PC-9 (cell line): ENCODE measurements at regions not wholly inside any gene's neighbourhood (a gene's known extent, or its start where the extent isn't known, plus 50 kb on each side); places are given as distances from the start of the nearest gene placed in this dataset.
A peak's percentile ranks its signal among the peaks of the same experiment; 100 is the strongest.

Experiments
- BruUV-seq: library from RNA; stranded (reverse); fragments of 400-500 nt; replicated peaks from 2 replicates; lab custom pipeline; 2021; lab: Mats Ljungman, UMichigan
- CTCF ChIA-PET: fragments of 300-600 bp; sonication (Branson Sonifier 250); formaldehyde crosslinking; loops from one replicate; lab custom pipeline; 2022; ENCODE audit warnings: antibody characterized with exemption; lab: Charles Lee
- POLR2A ChIA-PET: fragments of 300-600 bp; sonication (Branson Sonifier 250); formaldehyde crosslinking; loops from one replicate; lab custom pipeline; 2022; ENCODE audit warnings: antibody characterized with exemption; ENCODE audit not compliant: unreplicated experiment; lab: Charles Lee
- DNase-seq, 2 experiments: peaks; one replicate each; pipeline versions ENCODE4 v3.0.0 to v3.0.0-alpha.2; 2015 to 2022; ENCODE audit warnings: mixed read lengths in 1 of 2
- H2AFZ ChIP-seq: fragments of 200-600 bp; sonication (generic); 2 replicates; pipeline ENCODE4 v1.8.1; 2017; ENCODE audit warnings: antibody characterized with exemption
- H3F3A ChIP-seq: fragments of 200-600 bp; sonication (generic); 2 replicates; pipeline ENCODE4 v1.8.1; 2017; ENCODE audit warnings: antibody characterized with exemption, mild to moderate bottlenecking, low read depth; ENCODE audit not compliant: insufficient read depth
- H3K27ac ChIP-seq: fragments of 200-600 bp; sonication (generic); 2 replicates; pipeline ENCODE4 v1.6.1; 2016; ENCODE audit warnings: mixed run types
- H3K27me3 ChIP-seq: fragments of 200-600 bp; sonication (generic); 2 replicates; pipeline ENCODE4 v1.6.1; 2016; ENCODE audit warnings: low read depth, mixed run types; ENCODE audit not compliant: insufficient read depth
- H3K36me3 ChIP-seq: fragments of 200-600 bp; sonication (generic); 2 replicates; pipeline ENCODE4 v1.6.1; 2016; ENCODE audit warnings: low read depth, mixed run types
- H3K4me1 ChIP-seq: fragments of 200-600 bp; sonication (generic); replicated peaks from 2 replicates; pipeline ENCODE4 v1.6.1; 2016; ENCODE audit warnings: mixed run types; ENCODE audit not compliant: insufficient read depth
- H3K4me2 ChIP-seq: fragments of 200-600 bp; sonication (generic); 2 replicates; pipeline ENCODE4 v1.6.1; 2017; ENCODE audit warnings: mixed run types
- H3K4me3 ChIP-seq: fragments of 200-600 bp; sonication (generic); 2 replicates; pipeline ENCODE4 v1.6.1; 2016; ENCODE audit warnings: mixed run types
- H3K79me2 ChIP-seq: fragments of 200-600 bp; sonication (generic); 2 replicates; pipeline ENCODE4 v1.6.1; 2017; ENCODE audit warnings: low read depth, mixed run types
- H3K9me2 ChIP-seq: fragments of 200-600 bp; sonication (generic); 2 replicates; pipeline ENCODE4 v1.8.1; 2017; ENCODE audit warnings: mild to moderate bottlenecking; ENCODE audit not compliant: insufficient read depth
- H3K9me3 ChIP-seq: fragments of 200-600 bp; sonication (generic); 2 replicates; pipeline ENCODE4 v1.8.1; 2016; ENCODE audit warnings: low read depth; ENCODE audit not compliant: insufficient read depth
- H4K20me1 ChIP-seq: fragments of 200-600 bp; sonication (generic); 2 replicates; pipeline ENCODE4 v1.8.1; 2017; ENCODE audit not compliant: insufficient read depth
- CTCF ChIP-seq: fragments of 200-600 bp; sonication (generic); conservative IDR thresholded peaks from 2 replicates; pipeline ENCODE4 v1.6.1; 2017; ENCODE audit warnings: mixed run types, antibody characterized with exemption, mild to moderate bottlenecking, moderate library complexity
- EZH2 ChIP-seq: fragments of 200-600 bp; sonication (generic); IDR thresholded peaks from 2 replicates; pipeline ENCODE4 v1.8.0; 2017; ENCODE audit warnings: antibody characterized with exemption, low read depth
- intact Hi-C: fragments of 100-400 bp; cut with micrococcal nuclease; formaldehyde crosslinking; loops from one replicate; pipeline ENCODE4 v1.10.0; 2022; ENCODE audit not compliant: unreplicated experiment

GRCh38 chr1:215476541-215476940 lies 90.6 kb upstream of the KCTD3 start:
- H3K4me3 ChIP-seq: no peak overlapping the region
- H3K27me3 ChIP-seq: no peaks in the 10 kb centered on the region
- TF ChIP-seq EZH2 (no peak), CTCF (no peak)
- no TSS peak for BruUV-seq
- no peak for DNase-seq
- no peaks in the 10 kb centered on the region for H4K20me1 ChIP-seq
- 0 out of 2 replicates have a peak overlapping the region, but pooled peaks have one; percentile 24 for H3K4me2 ChIP-seq
- H3K27ac ChIP-seq: peak overlapping the region; percentile 83
- intact Hi-C loops: no loop called here
- no peak overlapping the region for H2AFZ ChIP-seq
- H3K36me3 ChIP-seq: no peaks in the 10 kb centered on the region
- no peaks in the 10 kb centered on the region for H3K9me2 ChIP-seq
- H3F3A ChIP-seq: peaks cover 14% of the 10 kb centered on the region; the same call in 1 of the 2 replicates
- peaks cover 5% of the 10 kb centered on the region; the same call in 1 of the 2 replicates for H3K9me3 ChIP-seq
- ChIA-PET CTCF (no interaction called here), POLR2A (interaction anchor here (0.5 kb wide), 1 partner anchor 829 kb away, joined by 6 read pairs; no protein-coding TSS in a partner anchor)
- H3K4me1 ChIP-seq: peaks cover 14% of the 10 kb centered on the region
- no peaks in the 10 kb centered on the region for H3K79me2 ChIP-seq

DNA sequence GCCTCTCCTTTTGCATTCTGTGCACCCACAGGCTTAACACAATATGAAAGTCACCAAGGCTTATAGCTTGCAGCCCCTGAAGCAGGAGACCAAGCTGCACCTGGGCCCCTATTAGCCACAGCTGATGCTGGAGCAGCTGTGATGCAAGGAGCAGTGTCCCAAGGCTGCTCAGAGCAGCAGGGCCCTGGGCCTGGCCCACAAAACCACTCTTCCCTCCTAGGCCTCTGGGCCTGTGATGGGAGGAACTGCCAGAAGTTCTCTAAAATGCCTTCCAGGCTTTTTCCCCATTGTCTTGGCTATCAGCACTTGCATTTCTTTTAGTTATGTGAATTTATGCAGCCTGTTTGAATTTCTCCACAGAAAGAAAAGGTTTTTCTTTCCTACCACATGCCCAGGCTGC lies 89.5 kb upstream of the KCTD3 start:
- intact Hi-C loops: no loop called here
- Histone ChIP-seq H3K9me2 (no peaks in the 10 kb centered on the region), H3K9me3 (peaks cover 5% of the 10 kb centered on the region; the same call in 1 of the 2 replicates), H2AFZ (no peak overlapping the region), H4K20me1 (no peaks in the 10 kb centered on the region), H3K4me3 (no peak overlapping the region), H3F3A (peaks cover 14% of the 10 kb centered on the region; the same call in 1 of the 2 replicates), H3K79me2 (no peaks in the 10 kb centered on the region), H3K27ac (no peak overlapping the region), H3K4me2 (no peak overlapping the region), H3K4me1 (peaks cover 14% of the 10 kb centered on the region), H3K27me3 (no peaks in the 10 kb centered on the region), H3K36me3 (no peaks in the 10 kb centered on the region)
- BruUV-seq: no TSS peak
- ChIA-PET CTCF (no interaction called here), POLR2A (no interaction called here)
- DNase-seq: no peak
- TF ChIP-seq EZH2 (no peak), CTCF (no peak)

DNA sequence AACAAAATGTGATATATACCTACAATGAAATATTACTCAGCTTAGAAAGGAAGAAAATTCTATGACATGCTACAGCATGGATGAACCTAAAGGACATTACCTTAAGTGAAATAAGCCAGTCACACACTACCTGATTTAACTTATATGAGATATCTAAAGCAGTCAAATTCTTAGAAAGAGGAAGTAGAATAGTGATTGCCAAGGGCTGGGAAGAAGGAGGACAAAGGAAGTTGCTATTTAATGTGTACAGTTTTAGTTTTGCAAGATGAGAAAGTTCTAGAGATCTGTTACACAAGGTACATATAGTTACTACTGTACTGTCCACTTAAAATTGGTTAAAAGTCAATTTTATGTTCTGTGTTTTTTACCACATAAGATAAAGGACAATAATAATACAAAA lies 87.5 kb upstream of the KCTD3 start:
- CTCF ChIA-PET: interaction anchor here (0.5 to 0.6 kb wide), 2 partner anchors 85 to 1265 kb away, joined by 3 read pairs; no protein-coding TSS in a partner anchor
- Histone ChIP-seq H3K79me2 (no peaks in the 10 kb centered on the region), H3K27me3 (no peaks in the 10 kb centered on the region), H3K9me3 (peaks cover 5% of the 10 kb centered on the region; the same call in 1 of the 2 replicates), H3F3A (peaks cover 14% of the 10 kb centered on the region; the same call in 1 of the 2 replicates), H2AFZ (no peak overlapping the region), H3K9me2 (no peaks in the 10 kb centered on the region), H3K36me3 (no peaks in the 10 kb centered on the region), H4K20me1 (no peaks in the 10 kb centered on the region), H3K27ac (no peak overlapping the region), H3K4me3 (no peak overlapping the region), H3K4me2 (no peak overlapping the region), H3K4me1 (peaks cover 14% of the 10 kb centered on the region)
- no TSS peak for BruUV-seq
- POLR2A ChIA-PET: no interaction called here
- no peak for DNase-seq
- TF ChIP-seq CTCF (no peak), EZH2 (no peak)
- intact Hi-C loops: no loop called here
